Rectal smooth muscle tissue (tissue), 1 donor: ENCODE measurements at regions not wholly inside any gene's neighbourhood (a gene's known extent, or its start where the extent isn't known, plus 50 kb on each side); places are given as distances from the start of the nearest gene placed in this dataset.

Source experiments
- H3K27ac ChIP-seq: one replicate; pipeline ENCODE4 v1.7.0; 2013; ENCODE audit warnings: low read depth, low read length, inconsistent platforms
- H3K27me3 ChIP-seq: one replicate; pipeline ENCODE4 v1.7.0; 2013; ENCODE audit warnings: low read length; ENCODE audit not compliant: control insufficient read depth, insufficient read depth
- H3K36me3 ChIP-seq: one replicate; pipeline ENCODE4 v1.7.0; 2013; ENCODE audit warnings: low read length; ENCODE audit not compliant: control insufficient read depth, insufficient read depth
- H3K4me1 ChIP-seq: one replicate; pipeline ENCODE4 v1.7.0; 2013; ENCODE audit warnings: low read length; ENCODE audit not compliant: control insufficient read depth, insufficient read depth
- H3K4me3 ChIP-seq: one replicate; pipeline ENCODE4 v1.7.0; 2013; ENCODE audit warnings: low read length
- H3K9ac ChIP-seq: one replicate; pipeline ENCODE4 v1.7.0; 2013; ENCODE audit warnings: low read length

DNA sequence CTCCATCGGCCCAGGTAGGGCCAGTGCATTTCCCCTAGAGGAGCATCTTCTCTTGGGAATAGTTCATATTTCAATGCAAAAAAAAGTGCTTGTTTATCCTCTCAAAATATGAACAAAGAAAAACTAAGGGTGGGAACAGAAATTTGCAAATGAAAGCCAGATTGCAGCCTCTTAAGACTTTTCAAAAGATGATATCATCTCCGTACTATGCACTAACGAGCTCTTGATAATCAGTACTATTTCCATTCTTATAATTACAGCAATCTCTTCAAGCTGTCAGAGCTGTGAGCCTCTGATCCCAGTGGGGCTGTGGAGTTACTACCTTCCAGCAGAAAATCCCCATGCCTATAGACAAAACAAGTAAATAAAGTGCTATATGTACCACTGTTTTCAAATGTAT is 77.1 kb downstream of the SOD2 start:
- Histone ChIP-seq H3K27me3 (no peaks in the 10 kb centered on the region), H3K4me1 (no peaks in the 10 kb centered on the region), H3K36me3 (no peaks in the 10 kb centered on the region), H3K27ac (no peak overlapping the region), H3K9ac (no peak overlapping the region), H3K4me3 (no peak overlapping the region)

DNA sequence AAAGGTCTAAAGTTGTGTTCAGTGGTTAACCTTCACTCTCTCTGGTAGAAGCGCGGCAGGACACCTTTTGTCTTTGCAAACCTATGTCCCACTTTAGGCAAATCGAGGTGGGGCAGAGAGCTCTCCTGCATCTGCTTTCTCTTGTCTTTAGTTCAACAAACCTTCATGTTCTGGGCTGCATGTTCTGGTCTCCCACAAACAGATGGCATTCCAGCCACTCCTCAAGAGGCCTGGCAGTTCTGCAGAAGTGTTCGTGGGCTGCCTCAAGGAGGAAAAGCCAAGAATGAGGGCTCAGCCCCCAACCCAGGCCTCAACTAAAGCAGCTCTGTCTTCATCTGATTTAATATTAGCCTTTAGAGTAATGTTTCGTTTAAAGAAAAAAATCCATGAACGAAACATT is 82.2 kb downstream of the SOD2 start:
- H3K4me1 ChIP-seq: no peaks in the 10 kb centered on the region
- H3K9ac ChIP-seq: no peak overlapping the region
- no peaks in the 10 kb centered on the region for H3K27me3 ChIP-seq
- no peak overlapping the region for H3K4me3 ChIP-seq
- H3K27ac ChIP-seq: no peak overlapping the region
- H3K36me3 ChIP-seq: no peaks in the 10 kb centered on the region

DNA sequence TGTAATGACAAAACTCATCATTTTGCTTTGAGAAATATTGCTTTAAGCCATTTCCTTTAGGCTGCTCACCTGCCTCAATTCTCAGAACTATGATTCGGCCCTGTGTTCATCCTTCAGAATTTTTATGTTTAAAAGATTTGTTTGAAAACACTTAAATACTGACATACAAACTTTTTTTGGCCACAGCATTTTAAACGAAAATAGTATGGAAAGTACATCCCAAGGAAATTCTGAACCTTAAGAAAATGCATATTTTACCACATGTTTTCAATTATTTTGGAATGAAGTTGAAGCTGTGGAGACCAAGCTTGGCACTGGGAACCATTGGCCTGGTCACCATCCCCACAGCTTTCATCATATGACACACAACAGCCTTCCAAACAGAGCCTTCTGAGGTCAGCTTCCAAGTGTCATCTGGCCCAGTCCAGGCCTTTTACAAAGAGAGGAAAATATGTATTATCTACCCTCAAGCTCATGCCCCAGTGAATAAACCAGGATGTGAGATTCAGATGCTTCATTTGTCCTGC is 83.3 kb downstream of the SOD2 start:
- Histone ChIP-seq H3K27me3 (no peaks in the 10 kb centered on the region), H3K4me1 (no peaks in the 10 kb centered on the region), H3K4me3 (no peak overlapping the region), H3K9ac (no peak overlapping the region), H3K27ac (no peak overlapping the region), H3K36me3 (no peaks in the 10 kb centered on the region)

DNA sequence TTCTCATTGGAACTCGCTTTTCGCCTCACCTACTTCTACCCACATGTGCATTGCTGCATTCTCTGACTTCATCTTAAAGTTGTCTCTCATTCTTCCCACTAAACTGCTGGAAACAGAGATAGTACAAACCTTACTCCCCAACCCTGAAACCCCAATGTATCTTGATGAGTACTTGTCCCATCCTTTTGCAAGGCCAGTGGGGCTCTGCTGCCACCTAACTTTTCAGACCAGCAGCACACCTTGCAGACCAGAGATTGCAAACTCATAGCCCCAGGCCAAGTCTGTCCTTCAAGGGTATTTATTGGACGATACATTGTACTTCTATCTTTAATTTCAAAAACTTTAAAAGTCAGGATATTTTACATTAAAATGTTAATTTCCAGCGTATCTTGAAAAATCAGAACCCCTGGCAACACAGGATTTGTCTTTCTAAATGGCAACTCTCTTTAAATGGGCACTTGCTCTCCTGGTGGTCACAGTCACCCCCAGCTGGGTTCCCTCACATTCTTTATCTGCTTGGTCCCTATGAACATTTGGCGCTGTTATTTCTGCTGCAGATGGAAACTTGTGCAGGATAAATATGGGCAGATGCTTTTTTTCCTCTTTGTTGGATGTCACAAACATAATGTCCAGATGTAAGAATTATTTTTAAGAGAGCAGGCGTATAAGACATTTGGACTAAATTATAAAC is 83.9 kb downstream of the SOD2 start:
- H3K27me3 ChIP-seq: no peaks in the 10 kb centered on the region
- H3K9ac ChIP-seq: no peak overlapping the region
- no peak overlapping the region for H3K27ac ChIP-seq
- H3K4me3 ChIP-seq: no peak overlapping the region
- no peaks in the 10 kb centered on the region for H3K36me3 ChIP-seq
- H3K4me1 ChIP-seq: no peaks in the 10 kb centered on the region

DNA sequence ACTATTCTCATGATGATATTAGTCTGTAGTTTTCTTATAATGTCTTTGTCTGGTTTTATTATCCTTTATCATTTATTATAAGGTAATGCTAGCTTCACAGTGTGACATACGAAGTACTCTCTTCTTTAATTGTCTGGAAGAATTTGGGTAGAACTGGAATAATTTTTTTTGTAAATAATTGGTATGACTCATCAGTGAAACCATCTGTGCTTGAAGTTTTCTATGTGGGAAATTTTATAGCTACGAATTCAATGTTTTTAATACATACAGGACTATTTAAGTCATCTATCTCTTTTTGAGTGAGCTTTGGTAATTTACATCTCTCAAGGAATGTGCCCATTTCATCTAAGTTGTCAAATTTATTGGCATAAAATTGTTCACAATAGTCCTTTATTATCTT is 86.3 kb downstream of the SOD2 start:
- Histone ChIP-seq H3K9ac (no peak overlapping the region), H3K27me3 (no peaks in the 10 kb centered on the region), H3K27ac (no peak overlapping the region), H3K36me3 (no peaks in the 10 kb centered on the region), H3K4me3 (no peak overlapping the region), H3K4me1 (no peaks in the 10 kb centered on the region)

DNA sequence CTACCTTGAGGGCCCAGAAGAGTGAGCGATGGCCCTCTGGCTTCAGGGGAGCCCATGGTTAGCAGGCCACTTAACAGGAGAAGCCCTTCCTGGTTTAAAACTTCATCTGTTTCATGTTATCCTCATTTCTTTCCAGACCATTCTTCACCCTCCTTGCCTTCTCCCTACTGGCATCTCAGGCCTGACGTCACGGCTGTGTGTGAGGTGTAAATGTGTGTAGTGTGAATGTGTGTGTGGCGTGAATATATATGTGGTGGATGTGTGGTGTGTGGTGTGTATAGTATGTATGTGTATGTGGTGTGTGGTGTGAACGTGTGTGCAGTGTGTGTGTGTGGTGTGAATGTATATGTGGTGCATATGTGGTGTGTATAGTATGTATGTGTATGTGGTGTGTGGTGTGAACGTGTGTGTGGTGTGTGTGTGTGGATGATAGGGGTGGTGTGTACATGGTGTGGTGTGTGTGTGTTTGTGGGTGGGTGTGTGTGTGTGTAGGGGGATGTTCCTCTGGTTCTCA is 88.5 kb downstream of the SOD2 start:
- Histone ChIP-seq H3K27me3 (no peaks in the 10 kb centered on the region), H3K4me1 (no peaks in the 10 kb centered on the region), H3K4me3 (no peak overlapping the region), H3K9ac (no peak overlapping the region), H3K27ac (no peak overlapping the region), H3K36me3 (no peaks in the 10 kb centered on the region)

DNA sequence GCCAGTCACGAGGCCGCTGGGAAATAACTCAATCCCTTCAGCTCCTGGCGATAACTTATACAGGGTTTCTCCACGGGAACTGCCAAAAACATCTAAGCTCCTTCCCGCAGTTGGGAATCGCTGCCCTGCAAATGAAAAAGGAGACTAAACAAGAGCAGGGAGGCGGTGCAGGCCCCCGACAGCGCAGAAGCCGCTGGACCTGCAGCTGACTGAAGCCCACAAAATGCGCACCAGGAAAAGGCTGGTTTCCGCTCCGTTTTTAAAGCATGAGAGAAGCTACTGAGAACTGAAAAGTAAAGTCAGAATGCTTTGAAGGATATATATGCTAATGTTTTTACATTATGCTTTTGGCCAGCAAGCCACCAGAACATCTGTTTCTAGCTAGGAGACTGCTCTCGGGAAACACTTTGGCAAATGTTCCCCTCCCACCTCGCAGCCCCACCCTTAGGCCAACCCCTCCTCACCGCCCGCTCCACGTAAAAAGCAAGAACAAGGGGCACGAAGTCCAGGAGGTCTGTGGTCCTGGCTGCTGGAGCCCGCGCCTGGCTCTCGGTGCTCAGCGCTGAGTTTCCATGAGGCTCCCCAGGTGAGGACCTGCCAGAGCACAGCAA is 90.5 kb downstream of the SOD2 start:
- Histone ChIP-seq H3K4me3 (no peak overlapping the region), H3K27me3 (no peaks in the 10 kb centered on the region), H3K4me1 (no peaks in the 10 kb centered on the region), H3K9ac (no peak overlapping the region), H3K27ac (no peak overlapping the region), H3K36me3 (no peaks in the 10 kb centered on the region)

DNA sequence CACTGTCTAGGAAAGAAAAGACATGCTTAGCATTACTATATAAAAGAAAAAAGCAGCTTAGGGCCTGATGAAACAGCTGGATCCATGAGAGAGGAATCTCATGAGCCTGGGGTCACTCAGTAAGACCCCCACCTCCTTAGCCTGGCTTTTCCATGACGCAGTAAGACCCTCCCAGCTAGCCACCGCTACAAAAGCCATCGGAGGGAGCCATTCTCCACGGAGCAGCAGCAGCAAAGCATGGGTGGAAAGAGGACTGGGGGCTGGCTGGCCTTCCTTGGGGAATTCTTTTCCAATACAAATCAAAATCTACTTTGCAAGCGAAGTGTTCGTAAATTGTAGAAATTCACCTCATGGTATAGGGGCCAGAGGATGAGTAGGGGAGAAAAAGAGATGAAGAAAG is 91.8 kb downstream of the SOD2 start:
- Histone ChIP-seq H3K36me3 (no peaks in the 10 kb centered on the region), H3K4me3 (no peak overlapping the region), H3K27ac (no peak overlapping the region), H3K27me3 (no peaks in the 10 kb centered on the region), H3K9ac (no peak overlapping the region), H3K4me1 (no peaks in the 10 kb centered on the region)

DNA sequence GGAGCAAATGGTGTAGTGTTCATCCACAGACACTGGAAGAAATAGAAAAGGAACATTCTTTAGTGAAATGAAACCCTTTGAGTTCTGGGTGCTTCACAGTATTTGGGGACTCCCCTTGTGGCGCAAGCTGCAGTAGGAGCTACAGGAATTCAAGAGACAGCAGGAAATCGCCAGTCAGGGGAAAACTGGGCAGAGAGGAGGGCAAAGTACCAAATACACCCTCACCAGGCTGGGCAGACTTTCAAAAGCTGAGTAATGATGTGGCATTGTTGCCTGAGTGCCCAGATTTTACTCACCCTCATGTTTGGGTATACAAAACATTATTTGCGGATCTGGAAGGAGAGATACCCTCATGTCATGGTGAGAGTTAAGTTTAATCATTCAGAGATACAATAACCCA is 97.9 kb downstream of the SOD2 start:
- Histone ChIP-seq H3K27ac (no peak overlapping the region), H3K36me3 (no peaks in the 10 kb centered on the region), H3K4me3 (no peak overlapping the region), H3K27me3 (no peaks in the 10 kb centered on the region), H3K9ac (no peak overlapping the region), H3K4me1 (peaks cover 2% of the 10 kb centered on the region)

DNA sequence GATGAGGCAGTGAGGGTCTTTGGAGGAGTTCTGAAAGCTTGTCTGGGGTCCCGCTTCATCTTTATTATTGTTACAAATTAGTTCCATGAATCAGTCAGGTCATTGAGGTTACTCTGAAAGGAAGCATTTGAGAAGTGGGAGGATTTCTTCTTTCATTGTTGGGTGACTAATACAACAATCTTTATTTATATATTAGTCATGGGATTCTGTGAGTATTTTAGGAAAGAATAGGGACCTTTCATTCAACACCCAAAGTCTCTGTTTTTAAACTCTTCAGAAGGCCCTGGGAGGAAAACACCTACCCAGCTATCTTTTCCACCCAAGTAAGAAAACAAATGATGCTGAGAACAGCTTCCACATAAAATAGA is 98.3 kb downstream of the SOD2 start:
- H3K27ac ChIP-seq: no peak overlapping the region
- H3K4me3 ChIP-seq: no peak overlapping the region
- peaks cover 2% of the 10 kb centered on the region for H3K4me1 ChIP-seq
- H3K27me3 ChIP-seq: no peaks in the 10 kb centered on the region
- no peak overlapping the region for H3K9ac ChIP-seq
- no peaks in the 10 kb centered on the region for H3K36me3 ChIP-seq

DNA sequence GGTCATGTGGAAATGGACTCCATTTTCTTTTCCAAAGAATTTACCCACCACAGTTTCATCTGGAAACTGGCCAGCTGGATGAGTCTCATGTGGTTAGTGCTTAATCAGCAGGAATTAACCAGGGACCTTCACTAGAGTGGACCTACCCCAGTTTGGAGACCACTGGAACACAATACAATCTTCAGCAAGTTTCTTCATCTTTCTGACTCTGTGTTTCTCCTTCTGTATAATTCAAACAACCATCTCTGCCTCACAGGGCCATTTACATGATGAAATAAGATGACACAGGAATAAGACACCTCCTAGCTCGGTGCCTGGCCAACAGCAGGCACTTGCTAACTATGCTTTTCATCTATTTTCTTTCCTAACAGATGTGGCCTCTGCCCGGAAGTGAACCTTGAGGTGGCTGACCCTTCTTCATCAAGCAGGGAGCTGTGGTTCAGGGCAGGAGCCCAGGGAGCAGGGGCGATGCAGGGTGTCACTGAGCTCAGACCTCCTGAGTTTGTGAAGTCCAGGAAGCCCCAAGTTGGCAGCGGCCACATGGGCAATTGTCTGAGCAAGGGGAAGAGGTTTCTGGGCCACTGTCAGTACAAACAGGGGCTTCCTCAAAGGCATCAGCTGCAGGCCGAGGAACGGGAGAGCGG is 98.8 kb downstream of the SOD2 start:
- H3K27me3 ChIP-seq: no peaks in the 10 kb centered on the region
- H3K4me1 ChIP-seq: peaks cover 2% of the 10 kb centered on the region
- no peak overlapping the region for H3K27ac ChIP-seq
- H3K9ac ChIP-seq: no peak overlapping the region
- H3K36me3 ChIP-seq: no peaks in the 10 kb centered on the region
- no peak overlapping the region for H3K4me3 ChIP-seq

DNA sequence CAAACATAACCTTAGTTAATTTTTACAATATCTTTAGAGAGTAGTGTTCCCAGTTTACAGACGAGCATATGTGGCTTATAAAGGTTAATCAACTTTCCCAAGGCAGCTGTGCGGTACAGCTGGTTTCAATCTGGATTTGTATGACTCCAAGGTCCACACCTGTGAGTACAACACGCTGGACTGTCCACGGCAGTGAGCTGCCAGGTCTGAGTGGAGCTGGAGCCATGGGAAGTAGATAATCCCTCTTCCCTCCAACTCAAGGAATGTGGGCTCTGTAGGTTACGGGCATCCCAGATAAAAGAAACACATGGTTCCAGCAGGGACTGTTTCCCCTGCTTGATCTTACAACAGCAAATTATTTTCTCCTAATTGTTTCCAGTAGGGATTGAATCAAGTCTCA is 102.2 kb downstream of the SOD2 start:
- Histone ChIP-seq H3K4me1 (peaks cover 2% of the 10 kb centered on the region), H3K27me3 (no peaks in the 10 kb centered on the region), H3K36me3 (no peaks in the 10 kb centered on the region), H3K9ac (no peak overlapping the region), H3K4me3 (no peak overlapping the region), H3K27ac (no peak overlapping the region)
